Naive thymus-derived CD4-positive, alpha-beta T cell (primary cell): ENCODE measurements at regions not wholly inside any gene's neighbourhood (a gene's known extent, or its start where the extent isn't known, plus 50 kb on each side); places are given as distances from the start of the nearest gene placed in this dataset.

Source experiments
- ATAC-seq: fragments of 150-1000 bp; cut with Tn5 transposase; 2 replicates; pipeline ENCODE4 v1.10.0; 2021; ENCODE audit warnings: mild to moderate bottlenecking, moderate library complexity
- CTCF ChIA-PET: fragments of 350-600 bp; sonication (Branson Sonifier 250); formaldehyde crosslinking; loops from one replicate; lab custom pipeline; 2021; ENCODE audit warnings: antibody characterized with exemption; lab: Charles Lee
- POLR2A ChIA-PET: fragments of 350-600 bp; sonication (Branson Sonifier 250); formaldehyde crosslinking; loops from one replicate; lab custom pipeline; 2021; ENCODE audit warnings: antibody characterized with exemption, inconsistent platforms; lab: Charles Lee
- DNase-seq, 9 donors: peaks; one replicate each; pipeline versions ENCODE4 v3.0.0 to v3.0.0-alpha.2; 2020 to 2022; ENCODE audit warnings: mixed read lengths in 1 of 9
- H3K27ac ChIP-seq: one replicate; pipeline ENCODE4 v1.7.0; 2013; ENCODE audit warnings: mild to moderate bottlenecking, low read depth, low read length, moderate library complexity
- H3K27me3 ChIP-seq, 2 donors: one replicate each; pipeline ENCODE4 v1.7.0; 2013; ENCODE audit warnings: low read length in 2 of 2, mild to moderate bottlenecking in 2 of 2, moderate library complexity in 2 of 2; ENCODE audit not compliant: control insufficient read depth in 2 of 2, insufficient read depth in 2 of 2
- H3K36me3 ChIP-seq, 3 experiments: 1 replicate in 2 of 3; 2 replicates in 1 of 3; pipeline ENCODE4 v1.7.0; 2013; ENCODE audit warnings: low read length in 3 of 3, mild to moderate bottlenecking in 3 of 3, moderate library complexity in 1 of 3; ENCODE audit not compliant: insufficient read depth in 3 of 3, control insufficient read depth in 2 of 3
- H3K4me1 ChIP-seq, 2 donors: one replicate each; pipeline ENCODE4 v1.7.0; 2013; ENCODE audit warnings: low read length in 2 of 2, mild to moderate bottlenecking in 2 of 2, moderate library complexity in 1 of 2; ENCODE audit not compliant: control insufficient read depth in 2 of 2, insufficient read depth in 2 of 2
- H3K4me3 ChIP-seq: 2 replicates; pipeline ENCODE4 v1.7.0; 2013; ENCODE audit warnings: mild to moderate bottlenecking, low read length
- H3K9me3 ChIP-seq, 3 experiments: 1 replicate in 2 of 3; 2 replicates in 1 of 3; pipeline ENCODE4 v1.7.0; 2013; ENCODE audit warnings: low read length in 3 of 3; ENCODE audit not compliant: control insufficient read depth in 2 of 3
- H3K27ac Mint-ChIP-seq, 9 donors: one replicate each; pipeline ENCODE4 v1.8.0; 2020 to 2022; ENCODE audit warnings: mixed read lengths in 9 of 9, mild to moderate bottlenecking in 8 of 9, moderate library complexity in 5 of 9, inconsistent platforms in 2 of 9
- H3K27me3 Mint-ChIP-seq, 5 donors: one replicate each; pipeline ENCODE4 v1.8.0; 2021 to 2022; ENCODE audit warnings: mixed read lengths in 5 of 5, mild to moderate bottlenecking in 1 of 5
- H3K36me3 Mint-ChIP-seq, 5 donors: one replicate each; pipeline ENCODE4 v1.8.0; 2020 to 2022; ENCODE audit warnings: mixed read lengths in 5 of 5, mild to moderate bottlenecking in 3 of 5, inconsistent platforms in 1 of 5
- H3K4me1 Mint-ChIP-seq, 7 donors: one replicate each; pipeline ENCODE4 v1.8.0; 2020 to 2022; ENCODE audit warnings: mixed read lengths in 7 of 7, mild to moderate bottlenecking in 3 of 7, inconsistent platforms in 1 of 7
- H3K4me3 Mint-ChIP-seq, 10 donors: one replicate each; pipeline ENCODE4 v1.8.0; 2020 to 2022; ENCODE audit warnings: mild to moderate bottlenecking in 10 of 10, mixed read lengths in 10 of 10, moderate library complexity in 6 of 10, inconsistent platforms in 2 of 10
- H3K9me3 Mint-ChIP-seq, 11 donors: one replicate each; pipeline ENCODE4 v1.8.0; 2020 to 2022; ENCODE audit warnings: mixed read lengths in 11 of 11, mild to moderate bottlenecking in 4 of 11, inconsistent platforms in 1 of 11, moderate library complexity in 1 of 11
- intact Hi-C, 2 donors: fragments of 100-400 bp; cut with micrococcal nuclease; formaldehyde crosslinking; loops; one replicate each; pipeline ENCODE4 v1.15.1; 2023

DNA sequence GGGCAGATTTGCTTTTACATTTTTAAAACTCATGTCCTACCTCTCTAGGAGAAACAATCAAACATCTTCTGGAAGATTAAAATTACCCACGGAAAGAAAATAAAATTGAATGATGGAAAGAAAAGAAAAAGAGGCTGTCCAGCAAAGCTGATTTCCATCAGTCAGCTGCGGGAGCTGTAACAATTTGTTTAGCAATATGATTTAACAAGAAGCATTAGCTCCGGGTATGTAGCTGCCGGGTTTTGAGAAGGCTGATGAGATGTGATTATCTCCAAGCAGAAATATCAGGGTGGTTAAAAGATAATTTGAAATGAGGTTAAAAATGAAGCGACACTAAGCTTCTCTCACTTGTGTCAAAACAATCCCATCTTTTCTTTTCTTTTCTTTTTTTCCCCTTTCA lies 608.9 kb upstream of the SALL1 start:
- ATAC-seq (no peak), DNase-seq (no peak)
- POLR2A ChIA-PET, result no interaction called here
- H3K9me3 Mint-ChIP-seq, result peaks cover 0 to 8% (median 0%) of the 10 kb centered on the region in 11 donors
- Histone ChIP-seq H3K27ac (no peak overlapping the region), H3K4me3 (no peak overlapping the region), H3K9me3 (no peaks in the 10 kb centered on the region), H3K4me1 (no peaks in the 10 kb centered on the region), H3K27me3 (no peaks in the 10 kb centered on the region), H3K36me3 (no peaks in the 10 kb centered on the region)
- peaks cover 5 to 27% (median 11%) of the 10 kb centered on the region in 5 donors for H3K27me3 Mint-ChIP-seq
- intact Hi-C loops, result no loop called here
- H3K36me3 Mint-ChIP-seq, result no peaks in the 10 kb centered on the region
- H3K4me3 Mint-ChIP-seq, result no peak overlapping the region
- CTCF ChIA-PET, result no interaction called here
- peaks cover 0 to 3% (median 0%) of the 10 kb centered on the region in 7 donors for H3K4me1 Mint-ChIP-seq
- H3K27ac Mint-ChIP-seq, result no peak overlapping the region

DNA sequence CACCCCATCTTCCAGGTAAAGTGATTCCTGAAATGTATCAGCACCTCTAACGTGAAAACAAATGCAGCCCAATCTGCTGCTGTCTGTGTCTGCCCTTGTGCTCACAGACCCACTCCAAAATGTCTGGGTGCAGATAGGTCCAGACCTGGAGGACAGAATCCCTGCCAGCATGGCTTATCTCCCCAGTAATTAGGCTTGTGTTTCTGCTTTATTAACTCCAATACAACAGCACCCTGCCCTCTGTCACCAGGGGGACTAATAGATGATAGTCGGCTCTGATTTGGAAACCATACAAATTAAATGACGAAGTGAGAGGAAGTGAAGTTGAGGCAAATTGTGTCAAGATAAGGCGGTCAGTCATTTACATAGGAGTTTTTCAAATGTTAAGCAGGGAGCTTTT lies 608.3 kb upstream of the SALL1 start:
- Histone ChIP-seq H3K36me3 (no peaks in the 10 kb centered on the region), H3K9me3 (no peaks in the 10 kb centered on the region), H3K4me3 (no peak overlapping the region), H3K27ac (no peak overlapping the region), H3K27me3 (no peaks in the 10 kb centered on the region), H3K4me1 (no peaks in the 10 kb centered on the region)
- H3K27me3 Mint-ChIP-seq, result peaks cover 5 to 27% (median 15%) of the 10 kb centered on the region in 5 donors
- no peak for DNase-seq
- intact Hi-C loops, result no loop called here
- H3K27ac Mint-ChIP-seq, result no peak overlapping the region
- ChIA-PET POLR2A (no interaction called here), CTCF (no interaction called here)
- peaks cover 0 to 8% (median 0%) of the 10 kb centered on the region in 11 donors for H3K9me3 Mint-ChIP-seq
- peaks cover 0 to 3% (median 0%) of the 10 kb centered on the region in 7 donors for H3K4me1 Mint-ChIP-seq
- no peak for ATAC-seq
- no peaks in the 10 kb centered on the region for H3K36me3 Mint-ChIP-seq
- no peak overlapping the region for H3K4me3 Mint-ChIP-seq

DNA sequence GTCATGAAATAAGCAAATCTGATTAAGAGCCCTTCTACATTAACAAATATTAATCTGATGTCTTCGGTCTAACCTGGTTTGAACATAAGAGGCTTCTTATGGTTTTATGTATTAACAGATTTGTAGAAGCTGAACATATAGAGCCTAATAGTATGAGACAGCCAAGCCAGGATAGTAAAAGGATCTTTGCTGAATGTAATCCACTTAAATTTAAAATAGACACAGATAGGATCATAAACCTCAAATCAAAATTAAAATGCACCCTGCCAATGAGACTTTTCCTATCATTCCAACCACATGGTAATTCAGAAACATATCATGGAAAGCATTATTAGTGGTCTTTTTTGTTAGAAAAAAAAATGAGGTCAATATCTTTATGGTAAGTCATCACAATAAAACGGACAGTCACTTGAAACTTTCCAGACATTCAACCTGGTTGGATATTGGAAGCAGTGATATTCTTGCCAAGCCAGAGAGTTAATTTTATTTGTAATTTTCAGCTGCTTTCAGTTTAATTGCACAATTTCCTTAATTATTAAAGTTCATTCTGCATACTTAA lies 606.9 kb upstream of the SALL1 start:
- no peak for ATAC-seq
- H3K36me3 ChIP-seq, result no peaks in the 10 kb centered on the region
- H3K27me3 ChIP-seq, result no peaks in the 10 kb centered on the region
- no peak overlapping the region for H3K27ac ChIP-seq
- Mint-ChIP-seq H3K27ac (no peak overlapping the region), H3K9me3 (peaks cover 0 to 6% (median 0%) of the 10 kb centered on the region in 11 donors), H3K4me3 (no peak overlapping the region), H3K4me1 (peaks cover 0 to 3% (median 0%) of the 10 kb centered on the region in 7 donors), H3K27me3 (peaks cover 5 to 19% (median 12%) of the 10 kb centered on the region in 5 donors), H3K36me3 (no peaks in the 10 kb centered on the region)
- intact Hi-C loops, result no loop called here
- no peak overlapping the region for H3K4me3 ChIP-seq
- no peak for DNase-seq
- no peaks in the 10 kb centered on the region for H3K4me1 ChIP-seq
- CTCF ChIA-PET, result no interaction called here
- POLR2A ChIA-PET, result no interaction called here
- no peaks in the 10 kb centered on the region for H3K9me3 ChIP-seq

DNA sequence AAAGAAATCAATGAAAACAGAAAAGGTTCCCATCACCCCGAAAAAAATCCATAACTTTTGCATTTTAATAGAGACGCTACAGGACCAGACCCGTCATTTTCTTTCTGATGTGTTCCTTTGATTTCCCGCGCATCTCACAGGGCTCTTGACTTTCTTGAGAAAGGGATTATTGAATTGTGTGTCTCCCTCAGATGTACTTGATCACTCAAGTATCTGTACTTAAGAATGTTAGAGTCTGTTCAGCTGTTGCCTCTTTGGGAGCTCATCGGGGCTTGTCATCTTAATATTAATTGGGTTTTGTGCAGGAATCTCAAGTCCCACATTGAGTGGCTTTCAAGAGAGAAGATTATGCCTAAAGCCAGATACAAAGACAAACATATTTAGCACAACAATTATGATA lies 606.4 kb upstream of the SALL1 start:
- ChIA-PET POLR2A (no interaction called here), CTCF (no interaction called here)

DNA sequence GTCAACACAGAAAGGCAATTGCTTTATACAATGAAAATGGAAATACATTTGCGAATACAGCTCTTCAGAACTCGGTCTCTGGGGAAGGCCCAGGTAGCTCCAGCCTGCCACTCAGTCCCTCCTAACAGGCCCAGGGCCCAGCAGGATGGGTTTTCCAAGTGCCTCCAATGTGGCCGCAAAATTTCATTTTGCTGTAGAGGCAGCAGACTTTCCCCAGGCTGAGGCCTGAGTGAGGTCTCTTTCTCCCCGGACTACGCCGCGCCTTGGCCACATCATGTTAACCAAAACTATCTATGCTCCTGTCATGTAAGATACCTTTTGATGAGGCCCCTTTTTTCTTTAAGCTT lies 606.0 kb upstream of the SALL1 start:
- ATAC-seq, result no peak
- H3K9me3 ChIP-seq, result no peaks in the 10 kb centered on the region
- H3K27me3 ChIP-seq, result no peaks in the 10 kb centered on the region
- ChIA-PET POLR2A (no interaction called here), CTCF (no interaction called here)
- H3K36me3 ChIP-seq, result no peaks in the 10 kb centered on the region
- Mint-ChIP-seq H3K9me3 (peaks cover 0 to 2% (median 0%) of the 10 kb centered on the region in 11 donors), H3K4me3 (no peak overlapping the region), H3K4me1 (peaks cover 0 to 1% (median 0%) of the 10 kb centered on the region in 7 donors), H3K27ac (no peak overlapping the region), H3K36me3 (no peaks in the 10 kb centered on the region), H3K27me3 (peaks cover 0 to 15% (median 8%) of the 10 kb centered on the region in 5 donors)
- no peaks in the 10 kb centered on the region for H3K4me1 ChIP-seq
- intact Hi-C loops, result no loop called here
- no peak for DNase-seq
- H3K4me3 ChIP-seq, result no peak overlapping the region
- H3K27ac ChIP-seq, result no peak overlapping the region

More for the DNA sequence above, 606.4 kb upstream of the SALL1 start:
- intact Hi-C loops, result no loop called here
- Mint-ChIP-seq H3K4me3 (no peak overlapping the region), H3K36me3 (no peaks in the 10 kb centered on the region), H3K27me3 (peaks cover 1 to 19% (median 8%) of the 10 kb centered on the region in 5 donors), H3K9me3 (peaks cover 0 to 2% (median 0%) of the 10 kb centered on the region in 11 donors), H3K4me1 (peaks cover 0 to 3% (median 0%) of the 10 kb centered on the region in 7 donors), H3K27ac (no peak overlapping the region)
- H3K27ac ChIP-seq, result no peak overlapping the region
- H3K4me1 ChIP-seq, result no peaks in the 10 kb centered on the region
- H3K36me3 ChIP-seq, result no peaks in the 10 kb centered on the region
- DNase-seq (no peak), ATAC-seq (no peak)
- H3K4me3 ChIP-seq, result no peak overlapping the region
- H3K9me3 ChIP-seq, result no peaks in the 10 kb centered on the region
- no peaks in the 10 kb centered on the region for H3K27me3 ChIP-seq

DNA sequence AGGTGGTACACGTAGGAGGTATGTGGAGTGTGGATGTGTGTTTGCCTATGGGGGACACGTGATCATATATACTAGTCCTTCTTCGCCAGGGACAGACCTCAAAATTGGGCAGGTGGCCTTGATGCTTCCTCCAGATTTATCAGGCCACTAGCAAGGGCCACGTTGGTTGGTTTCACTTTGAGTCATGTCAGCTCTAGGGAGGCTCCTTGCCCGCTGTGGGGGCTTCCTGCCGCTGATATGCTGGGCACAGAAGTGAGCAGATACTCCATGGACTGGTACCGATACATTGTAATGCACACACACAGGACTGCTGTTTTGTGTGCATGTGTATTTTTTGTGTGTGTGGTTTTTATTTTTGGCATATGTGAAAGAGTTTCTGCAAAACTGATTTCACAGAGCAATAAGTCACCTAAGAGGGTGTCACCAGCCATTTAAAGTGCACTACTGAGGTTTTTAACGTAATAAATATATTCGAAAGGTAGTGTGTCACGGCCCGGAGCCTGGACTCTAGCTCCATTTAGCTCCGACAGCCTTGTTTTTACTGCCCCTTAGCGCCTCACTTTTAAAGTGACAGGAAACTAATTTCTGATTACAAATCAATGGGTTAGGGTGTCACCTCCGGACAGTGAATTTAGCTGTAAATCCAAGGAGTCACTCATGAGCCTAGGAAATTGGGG lies 605.5 kb upstream of the SALL1 start:
- intact Hi-C loops, result no loop called here
- no peaks in the 10 kb centered on the region for H3K27me3 ChIP-seq
- Mint-ChIP-seq H3K4me1 (no peaks in the 10 kb centered on the region), H3K36me3 (no peaks in the 10 kb centered on the region), H3K9me3 (peaks cover 0 to 2% (median 0%) of the 10 kb centered on the region in 11 donors), H3K4me3 (no peak overlapping the region), H3K27me3 (peaks cover 0 to 11% (median 8%) of the 10 kb centered on the region in 5 donors), H3K27ac (no peak overlapping the region)
- no peaks in the 10 kb centered on the region for H3K9me3 ChIP-seq
- ChIA-PET POLR2A (no interaction called here), CTCF (no interaction called here)
- H3K36me3 ChIP-seq, result no peaks in the 10 kb centered on the region
- H3K27ac ChIP-seq, result no peak overlapping the region
- no peak for DNase-seq
- no peak for ATAC-seq
- no peak overlapping the region for H3K4me3 ChIP-seq
- no peaks in the 10 kb centered on the region for H3K4me1 ChIP-seq
